Endodermal cell (in vitro differentiated cells): ENCODE measurements at regions not wholly inside any gene's neighbourhood (a gene's known extent, or its start where the extent isn't known, plus 50 kb on each side); places are given as distances from the start of the nearest gene placed in this dataset.
"Not testable (repeated sequence)": the region's sequence is repeated elsewhere in the genome, so short reads cannot be mapped to it uniquely, and the experiment has no call there.

Experiments
- DNase-seq: peaks from one replicate; pipeline ENCODE4 v3.0.0-alpha.2; 2017
- H3K27ac ChIP-seq: 2 replicates; pipeline ENCODE4 v1.5.1; 2013; ENCODE audit warnings: mild to moderate bottlenecking, low read depth, low read length, moderate library complexity
- H3K27me3 ChIP-seq: 2 replicates; pipeline ENCODE4 v1.6.1; 2013; ENCODE audit warnings: mild to moderate bottlenecking, low read length, moderate library complexity; ENCODE audit not compliant: insufficient read depth, control insufficient read depth, poor library complexity, severe bottlenecking
- H3K36me3 ChIP-seq: 2 replicates; pipeline ENCODE4 v1.7.0; 2013; ENCODE audit warnings: mild to moderate bottlenecking, low read length, moderate library complexity; ENCODE audit not compliant: control insufficient read depth, insufficient read depth
- H3K4me1 ChIP-seq: one replicate; pipeline ENCODE4 v1.7.0; 2013; ENCODE audit warnings: low read length; ENCODE audit not compliant: control insufficient read depth, insufficient read depth
- H3K4me3 ChIP-seq: 2 replicates; pipeline ENCODE4 v1.5.1; 2013; ENCODE audit warnings: mild to moderate bottlenecking, low read length, moderate library complexity
- H3K9ac ChIP-seq: 2 replicates; pipeline ENCODE4 v1.6.1; 2013; ENCODE audit warnings: mild to moderate bottlenecking, low read length, moderate library complexity; ENCODE audit not compliant: poor library complexity, severe bottlenecking; ENCODE audit errors: extremely low read depth
- H3K9me3 ChIP-seq: 2 replicates; pipeline ENCODE4 v1.6.1; 2013; ENCODE audit warnings: mild to moderate bottlenecking, low read length, moderate library complexity; ENCODE audit not compliant: control insufficient read depth
- H3K27ac Mint-ChIP-seq: 2 replicates; pipeline ENCODE4 v1.8.0; 2020; ENCODE audit warnings: mixed read lengths
- H3K27me3 Mint-ChIP-seq: 2 replicates; pipeline ENCODE4 v1.8.0; 2021; ENCODE audit warnings: mild to moderate bottlenecking, mixed read lengths; ENCODE audit not compliant: insufficient read depth
- H3K36me3 Mint-ChIP-seq: 2 replicates; pipeline ENCODE4 v1.8.0; 2020; ENCODE audit warnings: low read depth, mixed read lengths
- H3K4me1 Mint-ChIP-seq: 2 replicates; pipeline ENCODE4 v1.8.0; 2020; ENCODE audit warnings: mixed read lengths
- H3K4me3 Mint-ChIP-seq: 2 replicates; pipeline ENCODE4 v1.8.0; 2020; ENCODE audit warnings: mild to moderate bottlenecking, moderate library complexity, mixed read lengths
- H3K9me3 Mint-ChIP-seq: 2 replicates; pipeline ENCODE4 v1.8.0; 2020; ENCODE audit warnings: mild to moderate bottlenecking, mixed read lengths
- WGBS, 2 experiments: methylation state at CpG; one replicate each; pipeline versions ENCODE4 v1.1.5 to v1.1.7; 2013; ENCODE audit warnings: missing lambda C conversion rate in 2 of 2, mixed read lengths in 1 of 2; ENCODE audit not compliant: insufficient coverage in 1 of 2, insufficient read length in 1 of 2; 5-methylcytosine and 5-hydroxymethylcytosine counted together

DNA sequence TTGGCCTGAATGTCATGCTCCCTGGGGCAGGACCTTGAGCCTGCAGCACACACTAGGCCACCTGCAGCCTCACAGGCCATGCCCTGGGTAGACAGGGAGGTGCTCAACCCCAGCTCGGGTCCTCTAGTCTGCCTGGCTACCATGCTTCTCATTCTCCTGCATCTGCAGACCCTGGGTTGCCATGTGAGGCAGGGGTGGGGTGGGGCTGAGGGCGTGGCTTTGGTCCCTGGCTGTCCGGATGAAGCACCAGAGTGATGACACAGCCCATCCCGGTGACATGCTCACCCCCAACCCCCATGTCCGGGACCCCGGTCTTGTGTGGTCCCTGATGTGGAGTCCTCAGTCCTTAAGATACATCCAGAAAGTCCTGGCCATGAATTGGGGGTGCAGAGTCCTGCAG, 521.8 kb downstream of the GOLGA6L6 start:
- not testable (repeated sequence) for H3K4me1 ChIP-seq, H3K27ac Mint-ChIP-seq, H3K36me3 ChIP-seq, H3K4me1 Mint-ChIP-seq, H3K4me3 ChIP-seq, H3K9ac ChIP-seq, H3K36me3 Mint-ChIP-seq, H3K27me3 ChIP-seq, H3K27me3 Mint-ChIP-seq, H3K27ac ChIP-seq, H3K4me3 Mint-ChIP-seq, H3K9me3 Mint-ChIP-seq, DNase-seq, H3K9me3 ChIP-seq
- WGBS, 2 experiments = 100% methylated on average over 1 of the region's 6 CpGs; no CpG with 5 or more reads in 1 of the 2 experiments

DNA sequence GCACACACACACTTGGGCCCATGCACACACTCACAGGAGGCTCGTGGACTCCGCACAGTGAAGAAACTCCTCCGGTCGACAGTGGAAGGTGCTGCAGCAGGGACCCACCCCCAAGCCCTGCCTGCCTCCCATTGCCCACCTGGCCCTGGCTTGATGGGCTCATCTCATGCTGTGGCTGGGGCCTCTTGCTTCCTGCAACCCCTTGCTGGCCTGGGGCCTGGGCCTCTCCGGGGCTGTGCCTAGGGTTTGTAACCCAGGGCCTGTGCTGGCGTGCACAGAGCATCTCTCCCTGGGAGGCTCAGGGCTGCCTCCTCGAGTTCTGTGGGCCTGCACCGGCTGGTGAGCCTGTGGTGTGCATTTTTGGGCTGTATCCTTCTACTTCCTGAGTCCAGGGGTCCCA, 524.0 kb downstream of the GOLGA6L6 start:
- H3K36me3 Mint-ChIP-seq, H3K27ac Mint-ChIP-seq, H3K36me3 ChIP-seq, H3K9me3 ChIP-seq, H3K27me3 Mint-ChIP-seq, H3K4me3 Mint-ChIP-seq, H3K27me3 ChIP-seq, H3K4me3 ChIP-seq, H3K4me1 Mint-ChIP-seq, H3K27ac ChIP-seq, H3K9me3 Mint-ChIP-seq, DNase-seq, H3K4me1 ChIP-seq, H3K9ac ChIP-seq: not testable (repeated sequence)
- WGBS, 2 experiments = no CpG with 5 or more reads among the region's 8 CpGs

DNA sequence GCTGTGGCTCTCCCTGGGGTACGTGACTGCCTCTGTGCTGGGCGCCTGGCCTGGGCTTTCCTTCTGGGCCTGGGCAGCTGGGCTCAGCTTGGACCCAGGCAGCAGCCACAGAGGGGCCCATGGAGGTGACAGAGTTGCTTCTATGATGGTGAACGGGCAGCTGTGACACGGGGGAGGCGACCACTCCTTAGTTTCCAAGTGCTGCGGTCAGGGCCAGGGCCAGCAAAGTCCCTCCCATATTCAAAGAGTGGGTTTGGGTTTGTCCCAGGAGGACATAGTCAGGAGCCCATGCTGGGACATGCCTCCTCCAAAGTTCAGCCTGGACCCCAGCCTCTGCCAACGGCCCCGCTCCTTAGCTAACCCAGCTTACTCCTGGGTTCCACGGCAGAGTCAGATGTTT, 524.7 kb downstream of the GOLGA6L6 start:
- H3K9ac ChIP-seq, DNase-seq, H3K4me1 ChIP-seq, H3K27ac Mint-ChIP-seq, H3K27me3 Mint-ChIP-seq, H3K9me3 Mint-ChIP-seq, H3K27me3 ChIP-seq, H3K36me3 ChIP-seq, H3K36me3 Mint-ChIP-seq, H3K9me3 ChIP-seq, H3K4me3 ChIP-seq, H3K4me3 Mint-ChIP-seq, H3K27ac ChIP-seq, H3K4me1 Mint-ChIP-seq: not testable (repeated sequence)
- WGBS, 2 experiments = 78% methylated on average over 3 of the region's 9 CpGs; no CpG with 5 or more reads in 1 of the 2 experiments

DNA sequence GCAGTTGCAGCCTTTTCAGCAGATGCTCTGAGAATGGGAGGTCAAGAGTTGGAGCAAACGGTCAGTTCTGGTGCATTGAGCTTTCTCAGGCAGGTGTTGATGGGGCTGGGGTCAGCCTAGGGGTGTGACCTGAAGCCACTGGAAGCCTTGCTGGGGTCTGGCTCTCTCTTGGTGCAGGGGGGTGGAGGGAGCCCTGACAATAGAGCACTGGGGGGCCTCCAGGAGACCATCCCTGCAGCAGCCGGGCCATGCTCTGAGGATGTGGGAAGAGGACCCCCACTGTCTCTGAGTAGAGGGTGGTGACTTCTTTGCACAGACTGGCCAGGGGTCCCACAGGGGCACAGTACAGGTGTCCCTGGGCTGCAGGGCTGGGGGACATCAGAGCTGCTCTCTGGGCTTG, 528.8 kb downstream of the GOLGA6L6 start:
- not testable (repeated sequence) for DNase-seq

DNA sequence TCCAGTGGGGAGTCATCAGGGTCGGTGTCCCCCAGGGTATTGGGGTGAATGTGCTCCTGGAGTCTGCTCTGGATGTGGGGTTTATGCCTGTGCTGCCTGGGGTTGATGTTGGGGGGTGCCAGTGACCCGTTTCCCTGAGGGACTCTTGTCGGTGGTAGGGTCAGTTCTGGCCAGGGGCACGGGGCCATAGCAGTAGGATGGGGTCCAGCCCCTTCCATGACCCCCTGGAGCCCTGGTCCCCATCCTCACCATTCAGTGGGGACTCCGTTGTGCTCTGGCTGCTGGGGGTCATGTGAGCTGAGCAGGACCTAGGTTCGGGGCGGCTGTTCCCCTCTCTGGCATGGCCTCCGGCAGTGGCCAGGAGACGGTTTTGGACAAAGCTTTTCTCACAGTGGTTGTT, 530.8 kb downstream of the GOLGA6L6 start:
- not testable (repeated sequence) for H3K27me3 Mint-ChIP-seq, DNase-seq, H3K4me3 Mint-ChIP-seq, H3K9me3 Mint-ChIP-seq, H3K4me1 ChIP-seq, H3K4me1 Mint-ChIP-seq, H3K27ac Mint-ChIP-seq, H3K27ac ChIP-seq, H3K9me3 ChIP-seq, H3K36me3 Mint-ChIP-seq, H3K27me3 ChIP-seq, H3K9ac ChIP-seq, H3K36me3 ChIP-seq, H3K4me3 ChIP-seq
- WGBS, 2 experiments = 76% methylated on average over 3 of the region's 9 CpGs; no CpG with 5 or more reads in 1 of the 2 experiments

More for the DNA sequence above, 528.8 kb downstream of the GOLGA6L6 start:
- no CpG with 5 or more reads among the region's 2 CpGs for WGBS, 2 experiments
- H3K4me3 Mint-ChIP-seq, H3K36me3 ChIP-seq, H3K4me1 Mint-ChIP-seq, H3K4me3 ChIP-seq, H3K36me3 Mint-ChIP-seq, H3K27me3 Mint-ChIP-seq, H3K27me3 ChIP-seq, H3K9me3 Mint-ChIP-seq, H3K9ac ChIP-seq, H3K27ac Mint-ChIP-seq, H3K4me1 ChIP-seq, H3K27ac ChIP-seq, H3K9me3 ChIP-seq: not testable (repeated sequence)

DNA sequence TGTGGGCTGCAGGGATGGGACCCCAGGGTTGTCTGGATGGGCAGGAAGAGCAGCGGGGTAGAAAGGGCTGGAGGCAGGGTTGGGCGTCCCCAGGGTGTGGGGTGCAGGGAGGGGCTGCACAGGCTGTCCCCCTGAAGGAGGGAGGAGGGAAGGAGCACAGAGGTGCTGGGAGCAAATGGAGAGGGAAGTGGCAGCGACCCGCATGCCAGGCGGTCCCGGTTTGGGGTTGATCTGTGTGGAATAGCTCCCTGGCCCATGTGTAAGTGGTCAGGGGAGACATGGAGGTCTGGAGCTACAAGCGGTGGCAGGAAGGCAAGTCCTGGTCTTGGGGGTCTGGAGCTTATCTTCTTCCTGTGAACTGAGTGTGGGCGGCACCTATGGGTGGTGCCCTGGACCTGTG, 532.0 kb downstream of the GOLGA6L6 start:
- H3K4me3 Mint-ChIP-seq, H3K4me1 ChIP-seq, H3K27me3 Mint-ChIP-seq, H3K36me3 Mint-ChIP-seq, H3K4me1 Mint-ChIP-seq, H3K9me3 Mint-ChIP-seq, H3K36me3 ChIP-seq, H3K4me3 ChIP-seq, H3K27me3 ChIP-seq, DNase-seq, H3K27ac Mint-ChIP-seq, H3K27ac ChIP-seq, H3K9ac ChIP-seq, H3K9me3 ChIP-seq: not testable (repeated sequence)
- WGBS, 2 experiments = no CpG with 5 or more reads among the region's 8 CpGs

DNA sequence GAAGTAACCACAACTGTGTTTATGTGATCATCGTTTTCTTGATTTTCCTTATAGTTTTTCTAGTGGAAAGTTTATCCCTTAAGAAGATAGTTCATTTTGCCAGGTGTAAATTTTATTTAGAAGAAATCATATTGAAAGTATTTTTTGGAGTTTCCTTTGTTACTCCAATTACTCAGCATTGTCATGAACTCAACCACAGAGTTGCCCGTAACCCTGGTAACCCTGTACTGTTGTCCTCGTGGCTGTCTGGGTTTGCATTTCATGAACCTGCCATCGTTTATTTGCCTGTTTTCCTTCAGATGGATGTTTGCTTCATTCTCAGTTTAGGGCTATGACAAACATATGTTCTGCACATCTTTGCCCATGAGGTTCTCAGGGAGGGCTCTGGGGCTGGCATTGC, 534.3 kb downstream of the GOLGA6L6 start:
- not testable (repeated sequence) for H3K27ac Mint-ChIP-seq, H3K4me1 ChIP-seq, H3K9me3 ChIP-seq, H3K36me3 Mint-ChIP-seq, H3K4me1 Mint-ChIP-seq, DNase-seq, H3K9ac ChIP-seq, H3K27me3 Mint-ChIP-seq, H3K4me3 Mint-ChIP-seq, H3K36me3 ChIP-seq, H3K4me3 ChIP-seq, H3K9me3 Mint-ChIP-seq, H3K27ac ChIP-seq, H3K27me3 ChIP-seq
- WGBS, 2 experiments = 0% methylated on average over 1 of the region's 4 CpGs; no CpG with 5 or more reads in 1 of the 2 experiments
